Erythroblast (primary cell): ENCODE measurements at regions not wholly inside any gene's neighbourhood (a gene's known extent, or its start where the extent isn't known, plus 50 kb on each side); places are given as distances from the start of the nearest gene placed in this dataset.

Experiments
- GATA1 ChIP-seq: IDR thresholded peaks from 2 replicates; pipeline ENCODE4 v1.6.1; 2011; ENCODE audit warnings: low read depth, mild to moderate bottlenecking, control low read depth, low read length, moderate library complexity
- POLR2A ChIP-seq: IDR thresholded peaks from 2 replicates; pipeline ENCODE4 v1.6.1; 2011; ENCODE audit warnings: mild to moderate bottlenecking, low read length

GRCh38 chr3:124269619-124270018, 277.7 kb upstream of the ROPN1 start:
- TF ChIP-seq POLR2A = no peak
- TF ChIP-seq GATA1 = no peak
